Lower leg skin (tissue), 4 donors: ENCODE measurements at regions not wholly inside any gene's neighbourhood (a gene's known extent, or its start where the extent isn't known, plus 50 kb on each side); places are given as distances from the start of the nearest gene placed in this dataset.

Experiments
- DNase-seq, 2 donors: peaks; one replicate each; pipeline ENCODE4 v3.0.0-alpha.2; 2019; ENCODE audit warnings: low spot score in 2 of 2
- H3K4me3 ChIP-seq: fragments of 200-600 bp; sonication (generic); 2 replicates; pipeline ENCODE4 v1.5.1; 2017; ENCODE audit warnings: mild to moderate bottlenecking, low read depth; ENCODE audit not compliant: poor library complexity, severe bottlenecking
- CTCF ChIP-seq, 3 donors: fragments of 450-650 bp; IDR thresholded peaks; one replicate each; pipeline ENCODE4 v1.5.1; 2016; ENCODE audit warnings: antibody characterized with exemption in 3 of 3, mild to moderate bottlenecking in 3 of 3, moderate library complexity in 2 of 3
- POLR2A ChIP-seq, 2 donors: fragments of 450-650 bp; IDR thresholded peaks; one replicate each; pipeline ENCODE4 v1.6.1; 2016 to 2017; ENCODE audit warnings: antibody characterized with exemption in 2 of 2, mild to moderate bottlenecking in 1 of 2, moderate library complexity in 1 of 2
- WGBS, 2 donors: methylation state at CpG; one replicate each; pipeline ENCODE4 v1.1.5; 2018; 5-methylcytosine and 5-hydroxymethylcytosine counted together
- intact Hi-C: fragments of 100-400 bp; cut with DNase I; formaldehyde crosslinking; loops from one replicate; pipeline ENCODE4 v1.15.0; 2023; ENCODE audit warnings: low total_unique reads

- 43% methylated on average over 5 of the region's 5 CpGs for WGBS, 2 donors
- no peak for DNase-seq
- H3K4me3 ChIP-seq = no peak overlapping the region
- intact Hi-C loops = no loop called here
- TF ChIP-seq POLR2A (IDR thresholded peaks at IDR 0.05) = no peak
- no peak for TF ChIP-seq CTCF (IDR thresholded peaks at IDR 0.05)
Observed at GRCh38 chr4:64780664-64781063, 371.4 kb upstream of the TECRL start.

GRCh38 chr4:64777286-64777685 lies 368.0 kb upstream of the TECRL start:
- no peak for TF ChIP-seq CTCF (IDR thresholded peaks at IDR 0.05)
- DNase-seq = no peak
- WGBS, 2 donors = 76 to 80% methylated on average over 3 of the region's 3 CpGs
- H3K4me3 ChIP-seq = no peak overlapping the region
- intact Hi-C loops = no loop called here

GRCh38 chr4:64776820-64777219 lies 367.6 kb upstream of the TECRL start:
- TF ChIP-seq CTCF (IDR thresholded peaks at IDR 0.05) = no peak
- TF ChIP-seq POLR2A (IDR thresholded peaks at IDR 0.05) = no peak
- WGBS, 2 donors = 82% methylated on average over 2 of the region's 2 CpGs
- intact Hi-C loops = no loop called here
- no peak overlapping the region for H3K4me3 ChIP-seq
- no peak for DNase-seq

GRCh38 chr4:64774626-64775025 lies 365.4 kb upstream of the TECRL start:
- 74 to 76% methylated on average over 3 of the region's 3 CpGs for WGBS, 2 donors
- no peak for DNase-seq
- no peak for TF ChIP-seq CTCF (IDR thresholded peaks at IDR 0.05)
- no peak for TF ChIP-seq POLR2A (IDR thresholded peaks at IDR 0.05)
- intact Hi-C loops = no loop called here
- H3K4me3 ChIP-seq = no peak overlapping the region

GRCh38 chr4:64771149-64771548 lies 361.9 kb upstream of the TECRL start:
- no peak for TF ChIP-seq CTCF (IDR thresholded peaks at IDR 0.05)
- no peak for TF ChIP-seq POLR2A (IDR thresholded peaks at IDR 0.05)
- DNase-seq = no peak
- 57 to 64% methylated on average over 2 of the region's 2 CpGs for WGBS, 2 donors
- no peak overlapping the region for H3K4me3 ChIP-seq
- intact Hi-C loops = no loop called here

GRCh38 chr4:64767547-64767946 lies 358.3 kb upstream of the TECRL start:
- TF ChIP-seq CTCF (IDR thresholded peaks at IDR 0.05) (no peak), POLR2A (IDR thresholded peaks at IDR 0.05) (no peak)

More at GRCh38 chr4:64767547-64767946, 358.3 kb upstream of the TECRL start:
- intact Hi-C loops = no loop called here
- DNase-seq = no peak
- no peak overlapping the region for H3K4me3 ChIP-seq
- 71 to 81% methylated on average over 2 of the region's 2 CpGs for WGBS, 2 donors
